ENCODE measurements at regions not wholly inside any gene's neighbourhood (a gene's known extent, or its start where the extent isn't known, plus 50 kb on each side); places are given as distances from the start of the nearest gene placed in this dataset.

DNA sequence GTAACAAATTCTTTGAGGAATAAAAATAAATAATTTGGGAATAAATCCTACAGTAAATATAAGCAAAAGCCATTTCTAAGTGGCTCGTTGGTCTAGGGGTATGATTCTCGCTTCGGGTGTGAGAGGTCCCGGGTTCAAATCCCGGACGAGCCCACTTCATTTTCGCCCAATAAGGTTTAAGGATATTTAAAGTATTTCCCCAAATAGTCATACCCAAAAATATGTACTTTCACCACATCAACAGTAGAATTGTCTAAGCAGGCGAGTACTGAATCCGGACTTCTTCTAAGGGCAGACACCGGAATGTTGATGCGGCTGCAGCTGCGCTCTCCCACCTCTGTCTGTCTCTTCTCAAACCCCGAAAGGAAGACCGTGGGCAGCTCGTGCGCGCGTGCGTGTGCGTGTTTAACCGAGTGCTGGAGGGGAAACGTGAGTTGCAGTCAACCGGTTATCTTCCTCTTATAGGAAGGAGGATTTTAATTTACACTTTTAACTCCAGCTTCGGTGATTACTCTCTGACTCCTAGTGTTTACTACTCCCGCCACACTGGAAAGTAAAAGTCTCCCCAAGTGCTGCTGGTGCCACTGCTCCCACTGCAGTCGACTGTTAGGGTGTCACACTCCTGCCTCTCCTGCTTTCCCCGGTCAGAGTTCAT lies 155.7 kb upstream of the PRSS16 start:
- H3K27ac ChIP-seq (ENCODE audit: low read depth in 2 of 2, low read length in 1 of 2) = peak overlapping the region in 1 of 2 experiments; percentile 50; a peak in 2 of 4 replicates
- H4K20me1 ChIP-seq (ENCODE audit: insufficient read depth) = no peaks in the 10 kb centered on the region
- H3K4me2 ChIP-seq = peak overlapping the region; percentile 73
- 2% methylated on average over 27 of the region's 27 CpGs for WGBS (ENCODE audit: low lambda C conversion rate)
- no peaks in the 10 kb centered on the region for H3K79me2 ChIP-seq (ENCODE audit: insufficient read depth)
- DNase-seq = peak; percentile 65
- H3K4me3 ChIP-seq (ENCODE audit: low read depth in 2 of 2, low read length in 1 of 2) = peak overlapping the region; percentile 60 to 70
- no peaks in the 10 kb centered on the region; the same call in 1 of the 2 replicates for H3K27me3 ChIP-seq (ENCODE audit: insufficient read depth)
- H3K4me1 ChIP-seq (ENCODE audit: control insufficient read depth in 1 of 2, insufficient read depth in 2 of 2, low read depth in 1 of 2, low read length in 1 of 2) = peaks cover 4 to 5% of the 10 kb centered on the region in 2 experiments; a peak in 3 of 4 replicates
- H3F3A ChIP-seq (replicated peaks; ENCODE audit: insufficient read depth) = peaks cover 8% of the 10 kb centered on the region
- H3K9me3 ChIP-seq = no peaks in the 10 kb centered on the region
- POLR2A ChIA-PET = interaction anchor here (0.6 to 0.7 kb wide), 2 partner anchors 40 to 55 kb away, joined by 3 to 4 read pairs; a partner anchor contains a TSS
- peak overlapping the region; percentile 75; the same call in 1 of the 2 replicates for H2AFZ ChIP-seq (ENCODE audit: low read depth)
- H3K36me3 ChIP-seq (replicated peaks in 1 of 2; ENCODE audit: control insufficient read depth in 1 of 2, insufficient read depth in 2 of 2, low read length in 1 of 2) = no peaks in the 10 kb centered on the region
- H3K9me2 ChIP-seq = no peaks in the 10 kb centered on the region
- TF ChIP-seq RAD21 (IDR thresholded peaks at IDR 0.05; ENCODE audit: low read length) (no peak), IRF3 (IDR thresholded peaks at IDR 0.05; ENCODE audit: low read depth, low read length) (no peak), TEAD4 (IDR thresholded peaks at IDR 0.05; ENCODE audit: borderline replicate concordance, insufficient read depth) (peak; percentile 81; the same call in 1 of the 2 replicates), TCF12 (IDR thresholded peaks at IDR 0.05) (peak; percentile 64), FOSL2 (IDR thresholded peaks at IDR 0.05; ENCODE audit: borderline replicate concordance, low read depth) (peak; percentile 55; the same call in 1 of the 2 replicates), MAX (IDR thresholded peaks at IDR 0.05; ENCODE audit: low read depth) (peak; percentile 76), USF1 (IDR thresholded peaks at IDR 0.05; ENCODE audit: borderline replicate concordance, low read depth) (no peak), RXRA (IDR thresholded peaks at IDR 0.05; ENCODE audit: borderline replicate concordance, low read depth) (peak; percentile 49; the same call in 1 of the 2 replicates), CHD2 (IDR thresholded peaks at IDR 0.05; ENCODE audit: low read length, partially characterized antibody) (peak; percentile 19), NRF1 (IDR thresholded peaks at IDR 0.05; ENCODE audit: low read depth, low read length) (peak; percentile 63), ELF1 (IDR thresholded peaks at IDR 0.05) (no peak), RCOR1 (IDR thresholded peaks at IDR 0.05; ENCODE audit: low read length) (0 out of 2 replicates have a peak, but pooled peaks have one; percentile 35), SIN3A (IDR thresholded peaks at IDR 0.05; ENCODE audit: borderline replicate concordance, low read depth, low read length) (peak; percentile 44; the same call in 1 of the 2 replicates), MEF2A (IDR thresholded peaks at IDR 0.05; ENCODE audit: borderline replicate concordance, low read depth) (no peak), CTCF (IDR thresholded peaks at IDR 0.05) (no peak)
- TF ChIP-seq, protein P1, sequence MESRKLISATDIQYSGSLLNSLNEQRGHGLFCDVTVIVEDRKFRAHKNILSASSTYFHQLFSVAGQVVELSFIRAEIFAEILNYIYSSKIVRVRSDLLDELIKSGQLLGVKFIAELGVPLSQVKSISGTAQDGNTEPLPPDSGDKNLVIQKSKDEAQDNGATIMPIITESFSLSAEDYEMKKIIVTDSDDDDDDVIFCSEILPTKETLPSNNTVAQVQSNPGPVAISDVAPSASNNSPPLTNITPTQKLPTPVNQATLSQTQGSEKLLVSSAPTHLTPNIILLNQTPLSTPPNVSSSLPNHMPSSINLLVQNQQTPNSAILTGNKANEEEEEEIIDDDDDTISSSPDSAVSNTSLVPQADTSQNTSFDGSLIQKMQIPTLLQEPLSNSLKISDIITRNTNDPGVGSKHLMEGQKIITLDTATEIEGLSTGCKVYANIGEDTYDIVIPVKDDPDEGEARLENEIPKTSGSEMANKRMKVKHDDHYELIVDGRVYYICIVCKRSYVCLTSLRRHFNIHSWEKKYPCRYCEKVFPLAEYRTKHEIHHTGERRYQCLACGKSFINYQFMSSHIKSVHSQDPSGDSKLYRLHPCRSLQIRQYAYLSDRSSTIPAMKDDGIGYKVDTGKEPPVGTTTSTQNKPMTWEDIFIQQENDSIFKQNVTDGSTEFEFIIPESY (IDR thresholded peaks at IDR 0.05; ENCODE audit: borderline replicate concordance, low read depth) = 0 out of 2 replicates have a peak, but pooled peaks have one; percentile 22
- CTCF ChIA-PET = interaction anchor here (1.4 to 1.7 kb wide), 3 partner anchors 13 to 496 kb away, joined by 5 to 8 read pairs (median 6); partner anchors contain the start of gene ABT1
- peak overlapping the region; percentile 10; the same call in 1 of the 2 replicates for H3K9ac ChIP-seq
